NOMO-1 treated with dmso at 0.1 percent for 144 hours (cell line): ENCODE measurements at regions not wholly inside any gene's neighbourhood (a gene's known extent, or its start where the extent isn't known, plus 50 kb on each side); places are given as distances from the start of the nearest gene placed in this dataset.
A peak's percentile ranks its signal among the peaks of the same experiment; 100 is the strongest.

ENCODE experiments used
- DNase-seq: peaks from one replicate; lab custom pipeline; 2025; ENCODE audit not compliant: unreplicated experiment; lab: John Stamatoyannopoulos, UW

DNA sequence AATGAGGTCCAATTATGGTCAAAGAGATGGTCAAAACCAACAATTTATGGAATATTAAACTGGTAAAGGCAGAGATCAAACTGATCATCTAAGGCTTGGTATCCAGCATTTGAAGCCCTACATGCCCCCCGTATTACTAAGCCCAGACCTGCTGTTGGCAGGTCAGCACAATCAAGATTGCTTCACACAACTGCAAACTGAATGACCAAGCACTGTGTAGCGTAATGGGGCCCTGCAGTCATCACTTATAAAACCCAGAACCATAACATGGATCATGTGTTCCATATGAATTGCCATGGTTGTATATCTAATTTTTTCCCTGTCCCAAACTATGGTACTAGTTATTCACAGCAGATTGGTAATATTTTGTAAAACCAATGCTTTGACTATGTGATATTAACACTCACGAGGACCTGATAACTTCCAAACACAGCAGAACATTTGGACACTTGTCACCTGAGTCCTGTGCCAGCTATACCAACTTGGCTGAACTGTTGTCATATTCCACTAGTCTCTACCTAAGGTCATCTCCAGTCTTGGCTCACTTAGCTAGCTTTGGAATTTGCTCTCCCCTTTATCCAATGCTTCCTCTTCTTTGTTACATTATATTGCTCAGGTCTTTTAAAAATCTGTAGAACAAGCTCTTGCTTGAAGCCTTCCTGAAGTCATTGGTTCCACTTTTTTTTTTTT is 81.7 kb upstream of the HMHB1 start:
- DNase-seq = no peak

DNA sequence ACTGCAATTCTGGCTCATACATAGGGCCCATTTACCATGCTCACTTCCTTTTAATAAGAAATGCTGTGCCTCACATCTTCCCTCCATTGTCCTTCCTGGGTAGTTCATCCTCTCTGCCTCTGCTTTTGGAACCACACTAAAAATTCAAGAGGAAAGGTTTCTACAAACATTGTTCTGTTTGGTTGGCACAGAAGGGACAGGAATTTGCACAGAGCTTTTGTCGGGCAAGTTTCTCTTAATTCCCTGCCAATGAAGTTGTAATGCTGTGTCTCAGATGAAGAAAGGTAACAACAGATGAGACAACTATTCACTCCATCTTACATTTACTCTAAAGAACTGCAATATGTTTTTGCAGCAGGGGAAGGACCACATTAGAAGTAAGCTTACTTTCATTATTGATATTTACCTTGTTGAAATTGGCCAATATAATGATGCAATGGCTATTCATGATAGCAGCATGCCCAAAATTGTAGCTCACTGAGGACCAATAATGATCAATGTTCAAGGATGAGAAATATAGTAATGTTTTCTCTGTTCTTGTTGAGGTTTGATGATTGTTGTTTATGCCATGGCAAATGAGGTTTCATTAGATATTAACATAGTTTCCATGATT is 82.5 kb upstream of the HMHB1 start:
- DNase-seq = no peak

DNA sequence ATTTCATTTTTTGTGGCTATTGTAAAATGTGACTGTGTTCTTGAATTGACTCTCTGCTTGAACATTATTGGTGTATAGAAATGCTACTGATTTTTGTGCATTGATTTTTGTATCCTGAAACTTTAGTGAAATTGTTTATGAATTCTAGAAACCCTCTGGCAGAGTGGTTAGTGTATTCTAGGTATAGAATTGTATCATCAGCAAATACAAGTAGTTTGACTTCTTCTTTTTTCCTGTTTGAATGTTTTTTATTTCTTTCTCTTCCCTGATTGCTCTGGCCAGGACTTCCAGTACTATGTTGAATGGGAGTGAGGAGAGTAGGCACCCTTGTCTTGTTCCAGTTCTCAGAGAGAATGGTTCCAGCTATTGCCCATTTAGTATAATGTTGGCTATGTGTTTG is 88.8 kb upstream of the HMHB1 start:
- DNase-seq = no peak

GRCh38 chr5:143721925-143722324 is 90.0 kb upstream of the HMHB1 start:
- DNase-seq = no peak

- DNase-seq = no peak
These were observed 91.3 kb upstream of the HMHB1 start for GRCh38 chr5:143720689-143721088.

- no peak for DNase-seq
These were observed 94.6 kb upstream of the HMHB1 start for GRCh38 chr5:143717400-143717799.

- DNase-seq = no peak
These were observed 95.1 kb upstream of the HMHB1 start for GRCh38 chr5:143716881-143717280.

DNA sequence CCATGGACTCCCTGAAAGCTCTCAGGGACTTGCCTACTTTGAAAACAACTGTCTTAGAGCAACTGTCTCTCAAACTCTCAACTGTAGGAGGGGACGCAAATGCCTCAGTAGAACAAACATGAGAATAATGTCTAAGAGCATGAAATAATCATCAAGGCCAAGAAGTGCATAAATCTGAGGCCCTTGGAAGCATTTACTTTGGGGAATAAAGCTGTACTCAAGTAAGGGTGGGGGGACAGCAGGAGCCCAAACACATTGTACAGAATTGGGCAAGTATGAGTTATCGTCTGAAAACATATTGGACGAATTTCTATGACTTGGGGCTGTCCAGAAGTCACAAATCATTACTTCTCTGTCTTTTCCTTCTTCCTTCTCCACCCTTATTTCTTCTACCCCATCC is 96.3 kb upstream of the HMHB1 start:
- DNase-seq = no peak

- DNase-seq = peak; percentile 19
These were observed 97.3 kb upstream of the HMHB1 start for GRCh38 chr5:143714629-143715028.

GRCh38 chr5:143713047-143714003 is 98.6 kb upstream of the HMHB1 start:
- no peak for DNase-seq

GRCh38 chr5:143708672-143709071 is 103.3 kb upstream of the HMHB1 start:
- no peak for DNase-seq

DNA sequence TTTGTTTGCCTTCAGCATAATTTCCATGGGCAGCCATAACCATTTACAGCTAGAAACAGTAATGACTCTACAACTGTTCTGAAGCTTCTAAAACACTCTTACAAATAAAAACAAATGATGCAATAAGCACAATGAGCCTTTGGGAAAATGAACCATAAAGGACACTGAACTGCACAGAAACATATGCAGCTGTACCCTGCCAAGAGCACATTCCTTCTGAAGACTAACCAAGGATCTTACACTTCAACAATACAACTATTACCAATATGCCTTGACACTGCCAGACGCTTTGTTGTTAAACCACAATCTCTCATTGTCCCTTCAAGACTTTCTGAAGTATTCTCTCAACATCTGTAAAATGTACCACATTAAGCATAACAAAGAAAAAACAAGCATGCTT is 104.2 kb upstream of the HMHB1 start:
- DNase-seq = no peak

- DNase-seq = no peak
These were observed 106.6 kb upstream of the HMHB1 start for GRCh38 chr5:143705381-143705780.

GRCh38 chr5:143703659-143704058 is 108.3 kb upstream of the HMHB1 start:
- no peak for DNase-seq

DNA sequence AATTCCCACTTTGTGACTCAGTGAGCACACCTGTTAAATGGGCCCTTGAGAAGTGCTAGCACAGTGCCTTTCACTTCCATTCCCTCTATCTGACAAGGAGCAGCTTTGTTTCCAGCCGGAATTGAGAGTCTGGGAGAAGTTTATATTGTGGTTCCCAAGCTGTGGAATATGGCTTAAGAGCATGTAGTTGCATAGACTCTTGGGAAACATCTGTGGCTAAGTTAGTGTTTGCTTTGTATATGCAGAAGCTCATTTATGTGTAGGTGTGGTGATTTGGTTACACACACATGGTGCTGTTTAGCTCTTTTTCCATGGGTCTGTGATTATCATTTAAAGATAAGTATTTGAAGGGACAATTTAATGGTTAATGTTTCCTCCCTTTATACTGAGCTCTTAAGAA is 110.5 kb upstream of the HMHB1 start:
- no peak for DNase-seq

DNA sequence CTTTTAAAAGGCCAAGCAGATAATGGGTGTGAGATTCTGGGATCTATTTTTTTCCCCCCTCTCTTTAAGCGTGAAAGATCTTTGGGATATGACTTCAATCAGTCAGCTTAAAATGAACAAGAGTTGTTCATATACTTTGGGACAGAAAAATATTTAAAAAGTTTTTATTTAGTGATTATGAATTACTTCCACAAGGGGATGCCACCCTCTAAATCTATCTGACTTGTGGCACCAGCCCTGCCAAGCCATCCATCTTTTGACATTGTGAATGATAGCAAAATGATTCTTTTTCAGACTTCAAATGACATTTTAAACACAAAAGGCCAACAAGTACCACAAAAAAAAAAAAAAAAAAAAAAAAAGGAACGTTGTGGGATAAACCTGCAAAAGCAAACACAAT is 111.0 kb upstream of the HMHB1 start:
- DNase-seq = no peak

DNA sequence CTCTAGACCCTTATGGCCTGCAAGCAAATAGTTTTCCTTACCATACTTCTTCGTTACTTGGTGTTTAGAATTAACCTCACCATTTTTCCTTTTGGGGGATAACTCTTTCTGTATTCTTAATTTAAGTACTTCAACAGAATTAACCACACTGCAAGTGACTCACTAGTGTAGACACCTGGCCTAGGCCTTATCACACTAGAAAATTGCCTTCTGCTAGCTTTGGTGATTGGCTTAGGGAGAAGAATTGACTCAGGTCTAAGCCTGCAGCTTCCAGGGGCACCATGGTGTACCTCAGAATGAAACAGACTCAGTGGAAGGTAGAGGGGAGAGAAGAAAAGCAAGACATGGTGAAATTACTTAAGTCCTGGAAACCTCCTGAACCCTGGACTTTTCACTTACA is 112.8 kb upstream of the HMHB1 start:
- DNase-seq = no peak

DNA sequence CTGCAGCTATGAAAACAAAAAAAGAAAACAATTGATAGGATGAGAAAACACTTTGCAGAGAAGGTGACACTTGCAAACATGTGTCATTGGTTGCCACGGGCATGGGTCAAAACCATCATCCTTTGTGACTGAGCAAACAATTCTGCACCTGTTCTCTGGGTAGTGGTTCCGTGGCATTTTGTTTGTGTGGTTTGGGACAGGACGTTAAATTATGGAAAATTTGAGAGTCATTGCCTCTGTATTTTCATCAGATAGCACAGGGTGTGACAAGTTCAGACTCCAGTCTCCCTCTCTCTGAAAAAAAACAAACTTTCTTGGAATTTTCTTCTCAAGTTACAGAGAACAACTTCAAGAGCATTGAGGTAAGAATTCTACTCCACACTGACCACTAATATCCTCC is 113.4 kb upstream of the HMHB1 start:
- no peak for DNase-seq

DNA sequence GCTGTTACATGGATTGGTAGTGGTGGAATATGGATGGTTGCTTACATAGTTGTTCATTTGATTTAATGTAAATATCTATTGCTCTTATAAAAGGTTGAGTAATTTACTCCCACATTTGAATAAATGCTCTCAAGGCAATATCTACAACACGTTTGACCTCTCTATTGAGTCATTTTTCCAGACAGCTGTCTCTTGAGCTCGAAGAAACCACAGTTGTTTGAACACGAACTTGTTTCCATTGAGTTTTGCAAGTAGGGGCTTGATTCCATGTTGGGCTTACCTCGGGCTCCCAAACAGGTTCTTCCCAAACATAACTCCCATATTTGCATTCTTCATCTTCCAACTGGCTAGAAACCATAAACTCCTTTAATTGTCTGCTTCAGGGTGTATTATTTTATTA is 115.0 kb upstream of the HMHB1 start:
- no peak for DNase-seq

GRCh38 chr5:143695941-143696340 is 116.0 kb upstream of the HMHB1 start:
- no peak for DNase-seq

GRCh38 chr5:143695244-143695864 is 116.6 kb upstream of the HMHB1 start:
- DNase-seq = no peak

GRCh38 chr5:143694357-143694756 is 117.6 kb upstream of the HMHB1 start:
- no peak for DNase-seq
